ENCODE measurements at regions not wholly inside any gene's neighbourhood (a gene's known extent, or its start where the extent isn't known, plus 50 kb on each side); places are given as distances from the start of the nearest gene placed in this dataset.

DNA sequence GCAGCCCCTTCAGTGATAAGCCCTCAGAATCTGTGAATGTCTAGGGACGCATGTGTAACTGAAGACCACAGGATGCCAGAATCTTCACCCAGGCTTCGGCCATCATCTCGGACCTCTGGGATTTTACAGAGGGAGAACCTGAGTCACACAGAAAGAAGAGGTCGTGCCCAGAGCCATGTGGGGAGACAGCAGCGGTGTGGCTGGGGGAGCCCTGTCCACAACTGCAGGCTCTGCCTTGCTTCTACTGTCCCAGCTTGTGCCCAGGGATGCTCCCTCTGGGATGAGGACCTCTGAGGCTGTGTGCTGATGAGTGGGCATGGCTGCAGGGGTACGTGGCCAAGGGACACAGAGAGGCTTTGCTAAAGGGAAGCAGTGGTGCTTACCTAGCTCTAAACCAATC, 582.0 kb downstream of the TBC1D22A start:
- peak in 1 of 4 donors; percentile 59 for DNase-seq
- peaks cover 0 to 19% of the 10 kb centered on the region in 2 donors for H3K27me3 ChIP-seq
- intact Hi-C loops (cut with DNase I): no loop called here
- H3K4me1 ChIP-seq: no peaks in the 10 kb centered on the region
- no peak overlapping the region for H3K4me3 ChIP-seq
- TF ChIP-seq, protein P1, sequence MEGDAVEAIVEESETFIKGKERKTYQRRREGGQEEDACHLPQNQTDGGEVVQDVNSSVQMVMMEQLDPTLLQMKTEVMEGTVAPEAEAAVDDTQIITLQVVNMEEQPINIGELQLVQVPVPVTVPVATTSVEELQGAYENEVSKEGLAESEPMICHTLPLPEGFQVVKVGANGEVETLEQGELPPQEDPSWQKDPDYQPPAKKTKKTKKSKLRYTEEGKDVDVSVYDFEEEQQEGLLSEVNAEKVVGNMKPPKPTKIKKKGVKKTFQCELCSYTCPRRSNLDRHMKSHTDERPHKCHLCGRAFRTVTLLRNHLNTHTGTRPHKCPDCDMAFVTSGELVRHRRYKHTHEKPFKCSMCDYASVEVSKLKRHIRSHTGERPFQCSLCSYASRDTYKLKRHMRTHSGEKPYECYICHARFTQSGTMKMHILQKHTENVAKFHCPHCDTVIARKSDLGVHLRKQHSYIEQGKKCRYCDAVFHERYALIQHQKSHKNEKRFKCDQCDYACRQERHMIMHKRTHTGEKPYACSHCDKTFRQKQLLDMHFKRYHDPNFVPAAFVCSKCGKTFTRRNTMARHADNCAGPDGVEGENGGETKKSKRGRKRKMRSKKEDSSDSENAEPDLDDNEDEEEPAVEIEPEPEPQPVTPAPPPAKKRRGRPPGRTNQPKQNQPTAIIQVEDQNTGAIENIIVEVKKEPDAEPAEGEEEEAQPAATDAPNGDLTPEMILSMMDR (IDR thresholded peaks at IDR 0.05): no peak
- no peak for ATAC-seq
- no peaks in the 10 kb centered on the region for H3K36me3 ChIP-seq
- H3K9me3 ChIP-seq: no peaks in the 10 kb centered on the region
- H3K27ac ChIP-seq: no peak overlapping the region

DNA sequence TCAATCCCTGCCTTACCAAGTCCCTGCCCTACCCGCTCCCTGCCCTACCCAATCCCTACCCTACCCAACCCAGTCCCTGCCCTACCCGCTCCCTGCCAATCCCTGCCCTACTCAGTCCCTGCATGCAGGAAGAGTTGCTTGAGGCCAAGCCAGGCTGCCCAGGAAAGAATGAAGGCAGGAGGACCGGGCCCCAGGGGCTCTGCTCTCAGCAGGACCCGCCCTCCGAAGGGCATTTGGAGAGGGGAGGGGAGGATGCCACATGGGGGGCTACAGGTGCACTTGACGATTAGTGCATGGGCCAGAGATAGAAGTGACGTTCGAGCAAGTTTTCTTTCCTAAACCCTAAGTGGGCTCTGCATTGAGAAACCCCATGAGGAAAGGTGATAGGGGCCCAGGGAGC, 581.2 kb downstream of the TBC1D22A start:
- Histone ChIP-seq H3K4me1 (no peaks in the 10 kb centered on the region), H3K27me3 (peaks cover 0 to 19% of the 10 kb centered on the region in 2 donors), H3K9me3 (no peaks in the 10 kb centered on the region), H3K27ac (no peak overlapping the region), H3K4me3 (no peak overlapping the region), H3K36me3 (no peaks in the 10 kb centered on the region)
- ATAC-seq (no peak), DNase-seq (peak in 1 of 4 donors; percentile 41)
- intact Hi-C loops (cut with DNase I): no loop called here
- TF ChIP-seq, protein P1 (IDR thresholded peaks at IDR 0.05): no peak

DNA sequence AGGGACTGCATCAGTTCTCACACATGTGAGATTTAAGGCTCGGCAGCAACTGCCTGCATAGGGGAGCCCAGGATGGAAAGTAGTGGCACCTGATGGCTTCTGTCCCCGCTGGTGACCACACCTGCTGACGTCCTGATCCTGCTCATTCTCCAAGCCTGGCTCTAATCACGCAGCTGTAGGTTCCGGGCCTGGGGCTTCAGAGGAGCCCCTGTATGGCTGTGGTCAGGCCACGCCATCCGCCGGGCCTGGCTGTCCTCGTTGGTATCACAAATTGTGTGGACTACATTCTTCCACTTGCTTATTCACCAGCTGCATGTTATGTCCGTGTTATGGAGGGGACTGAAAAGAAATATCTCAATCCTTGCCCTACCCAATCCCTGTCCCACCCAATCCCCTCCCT, 580.0 kb downstream of the TBC1D22A start:
- DNase-seq (peak in 1 of 4 donors; percentile 36), ATAC-seq (no peak)
- Histone ChIP-seq H3K27me3 (peaks cover 0 to 19% of the 10 kb centered on the region in 2 donors), H3K36me3 (no peaks in the 10 kb centered on the region), H3K4me3 (no peak overlapping the region), H3K9me3 (no peaks in the 10 kb centered on the region), H3K27ac (no peak overlapping the region), H3K4me1 (no peaks in the 10 kb centered on the region)
- intact Hi-C loops (cut with DNase I): no loop called here
- TF ChIP-seq, protein P1 (IDR thresholded peaks at IDR 0.05): no peak

DNA sequence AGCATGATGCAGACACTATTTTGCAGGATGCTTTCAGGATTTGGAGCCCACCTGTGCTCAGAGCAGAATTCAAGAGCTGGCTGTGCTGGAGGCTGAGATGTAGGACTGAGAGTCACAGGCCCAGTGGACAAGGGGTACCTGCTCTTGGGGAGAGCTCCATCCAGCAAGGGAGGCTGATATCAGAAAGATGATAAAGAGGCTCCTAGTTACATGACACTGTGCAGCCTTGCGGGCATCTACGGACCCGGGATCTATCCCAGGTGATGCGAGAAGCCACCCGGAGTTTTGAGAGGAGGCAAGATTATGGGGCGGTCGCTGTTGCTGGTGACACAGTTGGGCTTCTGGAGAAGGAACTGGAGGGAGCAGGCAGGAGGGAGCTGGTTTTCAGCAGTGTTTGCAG, 579.0 kb downstream of the TBC1D22A start:
- Histone ChIP-seq H3K27me3 (peaks cover 0 to 19% of the 10 kb centered on the region in 2 donors), H3K4me3 (no peak overlapping the region), H3K9me3 (no peaks in the 10 kb centered on the region), H3K4me1 (no peaks in the 10 kb centered on the region), H3K36me3 (no peaks in the 10 kb centered on the region), H3K27ac (no peak overlapping the region)
- intact Hi-C loops (cut with DNase I): no loop called here
- ATAC-seq (no peak), DNase-seq (peak in 1 of 4 donors; percentile 31)
- TF ChIP-seq, protein P1 (IDR thresholded peaks at IDR 0.05): no peak

DNA sequence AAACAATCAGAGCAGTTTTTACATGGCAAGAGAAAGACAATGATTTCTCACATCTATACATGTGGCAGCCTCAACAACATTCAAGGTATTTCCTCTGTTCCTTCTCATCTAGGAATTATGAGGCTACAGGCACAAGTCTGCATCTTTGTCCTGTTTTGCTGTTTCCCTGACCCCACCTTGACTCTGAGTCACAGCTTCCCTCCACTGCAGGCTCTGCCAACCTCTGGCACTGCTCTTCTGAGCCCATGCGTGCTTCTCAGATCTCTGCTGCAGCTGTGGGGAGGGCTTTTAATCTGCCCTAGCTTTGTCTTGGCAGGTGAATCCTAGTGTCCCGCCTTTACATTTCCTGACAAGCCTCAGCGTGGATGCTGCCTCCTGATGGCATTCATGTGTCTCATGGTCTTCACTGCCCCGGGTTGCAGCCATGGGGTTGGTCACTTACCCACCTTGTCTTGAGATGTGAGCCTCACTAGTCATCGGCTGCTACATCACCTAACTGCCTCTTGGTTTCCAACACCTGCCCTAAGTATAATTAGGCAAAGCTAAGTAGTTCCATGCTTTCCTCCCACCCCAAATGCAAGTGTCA, 578.5 kb downstream of the TBC1D22A start:
- no peak overlapping the region for H3K4me3 ChIP-seq
- no peaks in the 10 kb centered on the region for H3K4me1 ChIP-seq
- peaks cover 0 to 19% of the 10 kb centered on the region in 2 donors for H3K27me3 ChIP-seq
- H3K27ac ChIP-seq: no peak overlapping the region
- intact Hi-C loops (cut with DNase I): no loop called here
- no peak for DNase-seq
- no peaks in the 10 kb centered on the region for H3K9me3 ChIP-seq
- no peak for ATAC-seq
- H3K36me3 ChIP-seq: no peaks in the 10 kb centered on the region
- TF ChIP-seq, protein P1 (IDR thresholded peaks at IDR 0.05): no peak

All from left lung (tissue), 4 donors.